ENCODE measurements at regions not wholly inside any gene's neighbourhood (a gene's known extent, or its start where the extent isn't known, plus 50 kb on each side); places are given as distances from the start of the nearest gene placed in this dataset.
"Not testable (repeated sequence)": the region's sequence is repeated elsewhere in the genome, so short reads cannot be mapped to it uniquely, and the experiment has no call there.

DNA sequence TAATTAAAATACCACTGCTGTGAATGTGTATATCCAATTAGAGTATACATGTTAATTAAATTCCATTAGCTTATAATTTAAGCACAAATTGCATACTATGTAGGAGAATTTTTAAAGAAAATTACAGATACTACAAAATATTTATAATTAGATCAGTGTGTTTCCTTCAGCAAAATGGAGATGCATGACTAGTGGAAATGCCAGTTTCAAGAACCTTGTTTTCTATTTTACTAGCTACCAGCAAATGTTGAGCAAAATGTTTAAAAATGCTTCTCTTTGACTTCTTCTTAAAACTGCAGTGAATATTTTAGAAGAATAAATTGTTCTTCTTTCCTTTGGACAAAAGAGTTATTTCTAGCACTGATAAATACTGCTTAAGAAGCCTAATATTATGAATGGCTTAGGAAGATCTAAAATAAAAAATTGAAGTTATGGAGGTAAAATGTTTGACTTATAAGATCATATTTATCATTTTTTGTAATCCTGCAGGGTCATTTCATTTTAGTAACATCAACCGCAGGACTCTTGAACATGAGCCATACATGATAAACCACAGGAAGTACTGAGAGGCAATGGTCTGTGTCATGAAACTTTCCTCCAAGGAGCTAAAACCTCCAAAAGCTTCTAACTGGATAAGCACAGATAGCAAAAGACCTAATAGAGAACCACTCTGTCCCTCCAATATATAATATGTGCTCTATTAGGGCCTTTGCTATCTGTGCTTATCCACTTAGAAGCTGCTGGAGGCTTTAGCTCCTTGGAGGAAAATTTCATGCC is 1066.0 kb upstream of the CELF2 start:
- no peaks in the 10 kb centered on the region for H3K36me3 ChIP-seq
- H3K4me3 ChIP-seq = no peak overlapping the region
- no peak overlapping the region for H3K27ac ChIP-seq
- no peaks in the 10 kb centered on the region for H3K4me1 ChIP-seq
- no peaks in the 10 kb centered on the region for H3K27me3 ChIP-seq
- DNase-seq = no peak
- no peaks in the 10 kb centered on the region for H3K9me3 ChIP-seq
- TF ChIP-seq POLR2A (IDR thresholded peaks at IDR 0.05) = no peak
- TF ChIP-seq, protein P1, sequence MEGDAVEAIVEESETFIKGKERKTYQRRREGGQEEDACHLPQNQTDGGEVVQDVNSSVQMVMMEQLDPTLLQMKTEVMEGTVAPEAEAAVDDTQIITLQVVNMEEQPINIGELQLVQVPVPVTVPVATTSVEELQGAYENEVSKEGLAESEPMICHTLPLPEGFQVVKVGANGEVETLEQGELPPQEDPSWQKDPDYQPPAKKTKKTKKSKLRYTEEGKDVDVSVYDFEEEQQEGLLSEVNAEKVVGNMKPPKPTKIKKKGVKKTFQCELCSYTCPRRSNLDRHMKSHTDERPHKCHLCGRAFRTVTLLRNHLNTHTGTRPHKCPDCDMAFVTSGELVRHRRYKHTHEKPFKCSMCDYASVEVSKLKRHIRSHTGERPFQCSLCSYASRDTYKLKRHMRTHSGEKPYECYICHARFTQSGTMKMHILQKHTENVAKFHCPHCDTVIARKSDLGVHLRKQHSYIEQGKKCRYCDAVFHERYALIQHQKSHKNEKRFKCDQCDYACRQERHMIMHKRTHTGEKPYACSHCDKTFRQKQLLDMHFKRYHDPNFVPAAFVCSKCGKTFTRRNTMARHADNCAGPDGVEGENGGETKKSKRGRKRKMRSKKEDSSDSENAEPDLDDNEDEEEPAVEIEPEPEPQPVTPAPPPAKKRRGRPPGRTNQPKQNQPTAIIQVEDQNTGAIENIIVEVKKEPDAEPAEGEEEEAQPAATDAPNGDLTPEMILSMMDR (IDR thresholded peaks at IDR 0.05) = no peak

DNA sequence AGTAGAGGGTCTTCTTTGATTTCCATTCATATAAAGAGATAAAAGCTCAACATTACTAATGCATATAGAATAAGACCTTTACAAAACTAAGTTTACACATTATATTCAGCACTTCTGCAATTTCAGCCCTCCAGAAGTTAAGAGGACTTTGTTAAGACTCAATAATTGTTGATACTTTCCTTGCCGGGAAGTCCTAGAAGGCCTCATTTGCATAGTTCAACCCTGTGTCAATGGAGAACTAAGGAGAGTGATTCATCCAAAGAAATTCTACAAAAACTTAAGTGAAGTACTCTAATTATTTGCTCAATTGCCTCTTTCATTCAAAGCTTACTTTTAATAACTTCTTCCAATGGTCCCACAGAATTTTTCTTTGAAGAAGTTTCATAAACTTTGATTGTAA is 1060.3 kb upstream of the CELF2 start:
- no peaks in the 10 kb centered on the region for H3K9me3 ChIP-seq
- no peak for DNase-seq
- no peaks in the 10 kb centered on the region for H3K4me1 ChIP-seq
- no peak overlapping the region for H3K27ac ChIP-seq
- H3K27me3 ChIP-seq = no peaks in the 10 kb centered on the region
- H3K4me3 ChIP-seq = no peak overlapping the region
- no peak for TF ChIP-seq POLR2A (IDR thresholded peaks at IDR 0.05)
- TF ChIP-seq, protein P1 (IDR thresholded peaks at IDR 0.05) = no peak
- no peaks in the 10 kb centered on the region for H3K36me3 ChIP-seq

DNA sequence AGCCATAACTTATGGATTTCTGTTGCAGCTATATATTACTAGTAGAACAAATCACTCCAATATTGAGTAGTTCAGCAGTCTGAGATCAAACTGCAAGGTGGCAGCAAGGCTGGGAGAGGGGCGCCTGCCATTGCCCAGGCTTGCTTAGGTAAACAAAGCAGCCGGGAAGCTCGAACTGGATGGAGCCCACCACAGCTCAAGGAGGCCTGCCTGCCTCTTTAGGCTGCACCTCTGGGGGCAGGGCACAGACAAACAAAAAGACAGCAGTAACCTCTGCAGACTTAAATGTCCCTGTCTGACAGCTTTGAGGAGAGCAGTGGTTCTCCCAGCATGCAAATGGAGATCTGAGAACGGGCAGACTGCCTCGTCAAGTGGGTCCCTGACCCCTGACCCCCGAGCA is 1059.8 kb upstream of the CELF2 start:
- not testable (repeated sequence) for H3K4me1 ChIP-seq, H3K27me3 ChIP-seq, H3K27ac ChIP-seq, H3K4me3 ChIP-seq, H3K9me3 ChIP-seq, DNase-seq, H3K36me3 ChIP-seq

DNA sequence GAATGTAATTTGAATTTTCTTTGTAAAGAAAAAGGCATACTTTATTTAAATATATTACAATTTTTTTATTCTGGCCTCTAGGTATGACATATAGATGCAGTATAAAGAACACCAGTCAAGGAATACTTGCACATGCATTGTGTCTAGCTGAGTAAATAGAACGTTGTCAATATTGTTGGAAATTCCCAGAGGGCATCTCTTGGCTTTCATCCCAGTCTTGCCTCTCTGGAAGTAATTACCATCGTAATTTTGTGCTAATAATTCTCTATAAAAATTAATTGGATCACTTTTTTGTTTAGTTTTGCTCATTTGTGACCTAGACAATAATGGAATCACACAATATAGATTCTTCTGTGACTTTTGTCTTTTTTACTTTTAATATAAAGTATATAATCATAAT is 1052.3 kb upstream of the CELF2 start:
- H3K4me1 ChIP-seq = no peaks in the 10 kb centered on the region
- H3K27me3 ChIP-seq = no peaks in the 10 kb centered on the region
- DNase-seq = no peak
- H3K36me3 ChIP-seq = no peaks in the 10 kb centered on the region
- TF ChIP-seq, protein P1 (IDR thresholded peaks at IDR 0.05) = no peak
- TF ChIP-seq POLR2A (IDR thresholded peaks at IDR 0.05) = no peak
- no peak overlapping the region for H3K27ac ChIP-seq
- H3K4me3 ChIP-seq = no peak overlapping the region
- H3K9me3 ChIP-seq = no peaks in the 10 kb centered on the region

DNA sequence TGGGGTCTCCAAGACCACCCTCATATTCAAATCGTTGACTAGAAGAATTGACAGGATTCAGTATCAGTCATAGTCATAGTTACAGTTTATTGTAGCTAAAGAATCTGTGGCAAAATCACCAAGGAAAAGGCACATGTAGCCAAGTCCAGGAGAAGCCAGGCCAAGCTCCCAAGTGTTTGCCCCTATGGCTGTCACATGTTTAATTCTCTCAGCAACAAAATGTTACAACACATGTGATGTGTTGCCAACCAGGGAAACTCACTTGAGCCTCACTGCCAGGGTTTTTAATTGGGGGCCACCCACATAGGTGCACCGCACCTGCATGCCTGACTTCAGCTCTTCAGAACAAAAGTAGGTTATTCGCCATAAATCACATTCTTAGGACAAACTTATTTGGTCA is 1030.9 kb upstream of the CELF2 start:
- H3K4me1 ChIP-seq = no peaks in the 10 kb centered on the region
- no peak overlapping the region for H3K4me3 ChIP-seq
- no peak for DNase-seq
- H3K36me3 ChIP-seq = no peaks in the 10 kb centered on the region
- no peak overlapping the region for H3K27ac ChIP-seq
- H3K9me3 ChIP-seq = no peaks in the 10 kb centered on the region
- no peak for TF ChIP-seq POLR2A (IDR thresholded peaks at IDR 0.05)
- TF ChIP-seq, protein P1 (IDR thresholded peaks at IDR 0.05) = no peak
- H3K27me3 ChIP-seq = no peaks in the 10 kb centered on the region

DNA sequence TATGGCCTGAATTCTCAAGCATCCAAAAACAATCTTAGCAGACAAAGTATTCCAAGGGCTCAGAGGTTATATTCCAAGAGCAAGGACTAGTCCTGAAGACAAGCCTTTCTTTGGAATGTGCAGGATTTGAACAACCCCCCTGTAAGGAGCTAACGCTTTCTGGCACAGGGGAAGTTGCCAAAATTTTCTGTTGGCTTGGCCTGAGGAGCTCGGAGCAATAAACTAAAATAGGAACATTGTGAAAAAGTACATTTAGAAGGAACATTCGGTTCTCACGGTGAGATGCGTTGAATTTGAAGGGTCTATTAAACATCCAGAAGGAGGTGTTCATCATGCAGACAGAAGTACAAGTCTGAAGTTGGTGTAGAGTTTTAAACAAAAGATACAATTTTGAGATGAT is 1030.5 kb upstream of the CELF2 start:
- H3K9me3 ChIP-seq = no peaks in the 10 kb centered on the region
- H3K4me3 ChIP-seq = no peak overlapping the region
- no peak for DNase-seq
- H3K4me1 ChIP-seq = no peaks in the 10 kb centered on the region
- no peaks in the 10 kb centered on the region for H3K36me3 ChIP-seq
- no peak overlapping the region for H3K27ac ChIP-seq
- TF ChIP-seq, protein P1 (IDR thresholded peaks at IDR 0.05) = no peak
- TF ChIP-seq POLR2A (IDR thresholded peaks at IDR 0.05) = no peak
- H3K27me3 ChIP-seq = no peaks in the 10 kb centered on the region
